8988T (cell line): ENCODE measurements at regions not wholly inside any gene's neighbourhood (a gene's known extent, or its start where the extent isn't known, plus 50 kb on each side); places are given as distances from the start of the nearest gene placed in this dataset.
"Not testable (repeated sequence)": the region's sequence is repeated elsewhere in the genome, so short reads cannot be mapped to it uniquely, and the experiment has no call there.

ENCODE experiments used
- DNase-seq: peaks from one replicate; pipeline ENCODE4 v3.0.0; 2011

DNA sequence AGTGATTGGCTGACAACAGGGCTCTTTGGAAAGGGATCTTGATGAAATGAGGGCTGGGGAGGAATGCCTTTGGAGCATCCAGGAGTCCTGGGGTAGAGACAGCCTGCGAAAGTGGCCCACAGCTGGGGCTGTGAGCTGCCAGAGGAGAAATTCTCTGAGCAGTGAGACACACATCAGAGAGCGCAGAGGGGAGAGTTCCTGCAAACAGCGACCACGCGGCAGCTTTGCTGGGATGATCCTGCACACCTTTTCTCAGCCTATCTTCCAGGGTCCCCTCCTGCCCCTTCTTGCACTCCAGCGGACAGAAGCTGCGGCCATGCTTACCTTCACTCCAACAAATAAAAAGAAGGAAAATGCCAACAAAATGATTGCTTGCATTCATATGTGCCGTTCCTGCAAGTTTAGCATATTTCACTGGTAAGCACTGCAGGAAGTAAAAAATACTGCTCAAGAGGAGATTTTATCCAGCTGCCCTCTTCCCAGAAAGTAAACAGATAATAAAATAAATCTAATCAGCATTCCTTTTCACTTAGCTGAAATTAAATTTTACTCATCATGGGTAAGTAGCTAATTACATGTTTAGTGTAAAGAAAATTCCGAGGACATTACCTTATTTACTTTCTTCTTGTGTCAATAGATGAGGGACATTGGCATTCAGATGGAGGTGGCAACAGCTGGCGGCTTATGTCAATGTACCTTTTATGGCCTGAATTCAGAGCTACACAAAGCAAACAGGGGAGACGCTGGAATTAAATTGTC is 339.9 kb upstream of the ARID1B start:
- DNase-seq = no peak

DNA sequence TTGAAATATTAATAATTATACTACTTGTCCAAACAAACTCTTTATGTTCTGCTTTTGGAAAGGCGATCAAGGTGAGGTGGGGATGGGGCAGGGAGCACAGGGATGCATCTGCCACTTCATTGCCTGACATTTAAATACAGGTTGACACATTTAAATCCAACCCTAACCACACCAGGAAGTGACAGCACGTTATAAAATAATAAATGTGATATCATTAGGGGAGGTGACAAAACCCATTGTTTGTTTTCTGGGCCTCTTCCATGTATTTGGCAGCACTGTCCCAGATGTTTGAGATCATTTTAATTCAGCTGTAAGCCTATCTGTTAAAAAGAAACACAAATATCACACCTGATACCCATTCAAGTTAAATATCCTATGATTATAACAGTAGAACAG is 342.4 kb upstream of the ARID1B start:
- no peak for DNase-seq

DNA sequence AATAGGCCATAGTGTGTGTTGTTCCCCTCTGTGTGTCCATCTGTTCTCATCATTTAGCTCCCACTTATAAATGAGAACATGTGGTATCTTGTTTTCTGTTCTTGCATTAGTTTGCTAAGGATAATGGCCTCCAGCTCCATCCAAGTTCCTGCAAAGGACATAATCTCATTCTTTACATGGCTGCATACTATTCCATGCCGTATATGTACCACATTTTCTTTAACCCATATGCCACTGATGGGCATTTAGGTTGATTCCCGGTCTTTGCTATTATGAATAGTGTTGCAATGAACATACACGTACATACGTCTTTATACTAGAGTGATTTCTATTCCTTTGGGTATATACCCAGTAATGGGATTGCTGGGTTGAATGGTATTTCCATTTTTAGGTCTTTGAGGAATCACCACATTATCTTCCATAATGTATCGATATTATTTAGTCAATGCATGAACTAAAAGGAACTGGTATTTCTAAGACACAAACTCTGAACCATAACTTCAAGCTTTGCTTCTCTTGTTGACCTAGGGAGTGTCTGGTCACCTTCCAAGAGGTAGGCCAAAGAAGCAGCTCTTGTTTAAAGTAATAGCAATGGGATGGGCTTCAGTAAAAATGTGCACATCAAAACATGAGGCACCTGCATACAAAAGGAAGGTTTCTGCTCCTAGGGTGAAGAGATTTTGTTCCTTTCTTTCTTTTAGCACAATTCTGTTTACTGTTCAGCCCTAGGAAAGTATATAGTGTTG is 343.0 kb upstream of the ARID1B start:
- DNase-seq = no peak

DNA sequence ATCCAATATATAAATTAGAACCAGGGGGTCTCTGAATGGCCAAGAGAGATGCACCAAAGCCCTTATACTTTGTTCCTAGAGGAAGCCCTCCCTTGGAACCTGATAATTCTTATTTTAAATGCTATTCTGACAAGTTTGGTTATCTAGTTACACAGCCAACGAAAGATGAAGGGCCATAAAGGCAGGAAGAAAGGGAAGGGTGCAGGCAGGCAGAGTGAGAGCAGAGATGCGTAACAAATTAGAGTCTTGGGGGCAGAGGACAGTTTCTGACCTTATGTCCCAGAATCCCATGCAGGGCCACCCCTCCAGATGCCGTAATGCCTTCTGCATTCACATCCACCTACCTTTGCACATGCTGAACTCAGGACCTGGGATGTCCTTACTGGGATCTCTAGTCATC is 344.6 kb upstream of the ARID1B start:
- DNase-seq = no peak

DNA sequence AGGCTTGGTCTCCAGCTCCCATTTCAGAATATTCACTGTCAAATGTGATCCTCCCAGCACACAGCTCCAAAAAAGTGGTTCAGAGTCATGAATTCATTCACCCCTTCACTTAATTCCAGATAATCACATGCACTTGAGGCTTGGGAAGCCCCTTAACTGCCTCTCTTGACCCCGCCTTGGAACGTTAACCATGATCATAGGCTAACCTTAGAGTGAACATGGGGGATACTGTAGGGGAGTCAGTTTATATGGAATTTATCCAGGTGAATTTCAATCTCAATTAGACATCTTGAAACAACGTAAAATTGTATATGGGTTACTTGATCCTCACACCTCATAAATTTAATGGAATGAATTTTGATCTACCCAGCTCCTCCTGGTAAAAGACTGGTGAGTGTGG is 346.8 kb upstream of the ARID1B start:
- no peak for DNase-seq

GRCh38 chr6:156427345-156427744 is 349.8 kb upstream of the ARID1B start:
- no peak for DNase-seq

- no peak for DNase-seq
These were observed 351.7 kb upstream of the ARID1B start for GRCh38 chr6:156425359-156426020.

GRCh38 chr6:156423829-156424228 is 353.3 kb upstream of the ARID1B start:
- DNase-seq = no peak

- DNase-seq = no peak
These were observed 354.1 kb upstream of the ARID1B start for GRCh38 chr6:156423075-156423474.

GRCh38 chr6:156421933-156422332 is 355.2 kb upstream of the ARID1B start:
- no peak for DNase-seq

DNA sequence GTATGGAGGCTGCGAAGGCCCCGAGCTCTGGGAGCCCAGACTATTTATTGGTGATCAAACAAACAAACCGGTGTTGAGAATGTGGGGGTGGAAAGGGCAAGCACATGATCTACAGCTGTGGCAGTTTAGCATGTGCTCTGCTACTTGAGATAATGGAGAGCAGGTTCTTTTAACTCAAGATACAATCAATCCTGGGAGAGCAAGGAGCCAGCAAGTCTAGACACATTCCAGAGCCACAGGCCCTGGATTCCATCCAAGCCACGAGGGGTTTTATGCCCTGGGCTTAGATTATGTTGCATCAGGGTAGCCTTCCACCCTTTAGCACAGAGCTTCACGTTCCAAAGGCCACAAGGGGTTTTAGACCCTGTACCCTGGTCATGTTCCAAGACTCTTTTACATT is 355.9 kb upstream of the ARID1B start:
- DNase-seq = not testable (repeated sequence)

DNA sequence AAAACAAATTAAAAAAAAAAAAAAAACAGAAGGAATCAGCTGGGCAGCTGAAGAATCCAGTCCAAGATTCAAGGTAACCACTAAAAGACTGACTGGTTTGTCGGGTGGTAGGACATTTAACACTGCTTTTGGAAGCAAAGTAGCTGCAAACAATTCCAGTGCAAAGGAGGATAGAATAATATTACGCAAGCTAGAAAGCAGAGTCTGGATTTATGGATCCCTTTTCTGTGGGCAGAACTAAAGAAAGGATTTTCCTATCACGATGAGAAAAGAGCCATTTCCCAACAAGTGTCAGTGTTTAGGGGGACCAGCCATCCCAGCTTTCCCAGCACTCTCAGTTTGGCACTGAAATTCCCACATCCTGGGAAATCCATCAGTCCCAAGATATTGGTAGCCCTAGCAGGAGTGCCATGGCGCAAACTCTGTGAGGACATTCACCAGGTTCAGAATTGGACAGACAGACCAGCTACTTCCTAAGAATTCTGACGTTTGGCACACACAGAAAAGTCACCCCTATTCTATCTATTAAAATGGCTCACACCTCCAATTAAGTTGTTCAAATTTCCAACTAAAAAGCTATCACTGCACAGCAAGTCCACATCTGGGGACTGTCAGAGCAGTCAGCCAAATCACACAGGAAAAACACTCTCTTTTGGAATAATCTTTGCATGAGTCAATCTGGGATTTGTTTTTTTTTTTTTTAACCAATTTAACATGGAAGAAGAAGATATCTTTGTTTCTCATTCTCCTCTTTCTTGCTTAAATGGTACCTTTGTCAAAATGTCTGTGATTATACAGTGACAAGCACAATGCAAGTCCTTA is 356.8 kb upstream of the ARID1B start:
- no peak for DNase-seq

DNA sequence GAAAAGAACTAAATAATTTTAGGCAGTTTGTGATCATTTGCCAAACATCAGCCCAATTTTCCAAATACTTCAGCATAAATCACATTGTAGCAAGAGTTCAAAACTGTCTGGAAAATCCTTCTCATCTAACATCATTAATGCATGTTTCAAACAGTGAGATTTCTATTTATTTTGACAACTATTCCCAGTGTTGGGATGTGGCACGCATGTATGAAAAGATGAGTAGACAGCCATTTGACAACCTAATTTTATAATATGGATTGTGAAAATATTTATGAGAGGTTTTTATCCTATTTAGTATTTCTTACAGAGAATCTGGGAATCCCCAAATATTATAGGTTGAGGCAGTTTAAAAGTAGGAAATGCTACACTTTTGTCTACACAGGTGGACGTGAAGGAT is 357.6 kb upstream of the ARID1B start:
- DNase-seq = no peak

- no peak for DNase-seq
These were observed 358.9 kb upstream of the ARID1B start for GRCh38 chr6:156418253-156418652.

GRCh38 chr6:156416391-156416790 is 360.8 kb upstream of the ARID1B start:
- no peak for DNase-seq

DNA sequence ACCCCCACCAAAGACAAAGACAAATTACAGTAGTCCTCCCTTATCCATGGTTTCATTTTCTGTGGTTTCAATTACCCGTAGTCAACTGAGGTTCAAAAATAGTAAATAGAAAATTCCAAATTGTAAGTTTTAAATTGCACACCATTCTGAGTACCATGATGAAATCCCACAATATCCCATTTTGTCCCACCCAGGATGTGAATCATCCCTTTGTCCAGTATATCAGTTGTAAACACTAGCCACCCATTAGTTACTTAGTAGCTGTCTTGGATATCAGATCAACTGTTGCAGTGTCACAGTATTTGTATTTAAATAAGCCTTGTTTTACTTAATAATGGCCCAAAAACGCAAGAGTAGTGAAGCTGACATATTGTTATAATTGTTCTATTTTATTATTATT is 364.0 kb upstream of the ARID1B start:
- no peak for DNase-seq

GRCh38 chr6:156410649-156411048 is 366.5 kb upstream of the ARID1B start:
- DNase-seq = no peak

DNA sequence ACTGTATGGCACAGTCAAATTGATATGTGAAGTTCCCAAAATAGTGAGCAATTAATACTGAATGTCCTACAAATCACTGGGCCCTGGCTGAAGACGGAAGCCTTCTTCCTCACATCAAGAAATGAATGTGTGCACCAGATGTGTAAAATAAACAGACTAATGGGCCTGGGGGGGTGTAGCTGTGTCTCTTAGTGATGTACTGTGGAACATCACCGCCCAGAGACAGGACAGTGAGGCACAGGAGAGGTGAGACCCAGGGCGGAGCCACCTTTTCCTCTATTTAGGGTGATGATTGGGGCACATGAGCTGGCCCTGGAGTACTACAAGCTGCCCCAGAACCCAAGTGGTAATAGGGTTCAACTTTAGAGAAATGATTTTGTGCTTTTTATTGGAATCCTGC is 368.5 kb upstream of the ARID1B start:
- no peak for DNase-seq

- no peak for DNase-seq
These were observed 369.8 kb upstream of the ARID1B start for GRCh38 chr6:156407334-156407733.

DNA sequence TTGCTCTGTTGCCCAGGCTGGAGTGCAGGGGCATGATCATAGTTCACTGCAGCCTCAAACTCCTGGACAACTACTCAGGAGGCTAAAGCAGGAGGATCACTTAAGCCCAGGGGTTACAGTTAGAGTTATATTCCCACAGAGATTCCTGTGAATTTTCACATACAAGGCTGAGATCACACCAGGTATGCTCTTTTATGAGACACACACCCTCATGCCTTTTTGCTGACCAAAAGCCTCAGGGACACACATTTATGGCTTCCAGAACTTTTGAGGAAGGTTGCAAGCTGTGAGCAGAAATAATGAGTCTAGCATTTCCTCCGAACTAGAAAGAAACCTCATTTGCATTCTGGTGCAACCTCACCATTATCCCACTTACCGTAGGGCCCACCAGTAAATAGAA is 370.5 kb upstream of the ARID1B start:
- no peak for DNase-seq

GRCh38 chr6:156406099-156406498 is 371.1 kb upstream of the ARID1B start:
- DNase-seq = no peak

DNA sequence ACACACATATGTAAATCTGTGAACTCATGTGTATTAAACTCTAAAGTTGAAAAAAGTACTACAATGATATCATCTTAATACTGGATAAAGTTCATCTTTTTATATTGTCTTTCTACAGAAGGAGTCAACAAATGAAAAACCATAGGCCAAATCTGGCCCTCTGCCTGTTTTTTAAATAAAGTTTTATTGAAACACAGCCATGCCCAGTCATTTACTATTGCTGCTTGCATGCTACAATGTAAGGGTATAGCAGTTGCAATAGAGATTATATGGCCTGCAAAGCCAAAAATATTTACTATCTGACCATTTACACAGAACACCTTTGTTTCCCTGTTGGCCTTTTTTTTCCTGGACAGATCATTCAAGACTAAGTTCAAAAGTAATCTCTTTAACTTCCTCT is 374.6 kb upstream of the ARID1B start:
- no peak for DNase-seq

DNA sequence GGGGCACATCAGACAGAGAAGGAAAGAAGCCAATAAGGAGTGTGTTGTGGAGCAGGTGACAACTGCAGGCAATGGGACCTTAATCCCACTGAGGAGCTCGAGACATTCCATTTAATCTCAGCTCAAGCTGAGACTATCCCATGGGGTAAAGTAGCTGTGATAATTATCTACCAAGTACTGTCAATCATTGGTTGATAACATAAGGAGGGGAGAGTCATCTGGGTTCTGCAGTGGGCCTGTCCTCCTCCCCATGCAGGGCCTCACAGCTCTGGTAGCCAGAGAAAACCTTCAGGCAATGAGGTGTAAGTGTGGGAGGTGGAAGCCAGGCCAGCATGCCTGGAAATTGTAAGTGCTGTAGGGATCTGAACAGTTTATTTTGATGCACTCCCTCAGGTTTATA is 375.0 kb upstream of the ARID1B start:
- DNase-seq = no peak
